DND-41 (cell line): ENCODE measurements at regions not wholly inside any gene's neighbourhood (a gene's known extent, or its start where the extent isn't known, plus 50 kb on each side); places are given as distances from the start of the nearest gene placed in this dataset.

Experiments used
- EZH2 ChIP-seq: IDR thresholded peaks from 3 replicates; pipeline ENCODE4 v1.6.1; 2012; ENCODE audit warnings: borderline replicate concordance, low read depth, mild to moderate bottlenecking, moderate library complexity, low read length, inconsistent platforms; ENCODE audit not compliant: severe bottlenecking
- TF ChIP-seq, protein P1 (sequence below): IDR thresholded peaks from 2 replicates; pipeline ENCODE4 v1.5.1; 2012; ENCODE audit warnings: borderline replicate concordance, low read length, moderate library complexity, mild to moderate bottlenecking; ENCODE audit not compliant: poor library complexity, severe bottlenecking; ENCODE audit errors: extremely low read depth

DNA sequence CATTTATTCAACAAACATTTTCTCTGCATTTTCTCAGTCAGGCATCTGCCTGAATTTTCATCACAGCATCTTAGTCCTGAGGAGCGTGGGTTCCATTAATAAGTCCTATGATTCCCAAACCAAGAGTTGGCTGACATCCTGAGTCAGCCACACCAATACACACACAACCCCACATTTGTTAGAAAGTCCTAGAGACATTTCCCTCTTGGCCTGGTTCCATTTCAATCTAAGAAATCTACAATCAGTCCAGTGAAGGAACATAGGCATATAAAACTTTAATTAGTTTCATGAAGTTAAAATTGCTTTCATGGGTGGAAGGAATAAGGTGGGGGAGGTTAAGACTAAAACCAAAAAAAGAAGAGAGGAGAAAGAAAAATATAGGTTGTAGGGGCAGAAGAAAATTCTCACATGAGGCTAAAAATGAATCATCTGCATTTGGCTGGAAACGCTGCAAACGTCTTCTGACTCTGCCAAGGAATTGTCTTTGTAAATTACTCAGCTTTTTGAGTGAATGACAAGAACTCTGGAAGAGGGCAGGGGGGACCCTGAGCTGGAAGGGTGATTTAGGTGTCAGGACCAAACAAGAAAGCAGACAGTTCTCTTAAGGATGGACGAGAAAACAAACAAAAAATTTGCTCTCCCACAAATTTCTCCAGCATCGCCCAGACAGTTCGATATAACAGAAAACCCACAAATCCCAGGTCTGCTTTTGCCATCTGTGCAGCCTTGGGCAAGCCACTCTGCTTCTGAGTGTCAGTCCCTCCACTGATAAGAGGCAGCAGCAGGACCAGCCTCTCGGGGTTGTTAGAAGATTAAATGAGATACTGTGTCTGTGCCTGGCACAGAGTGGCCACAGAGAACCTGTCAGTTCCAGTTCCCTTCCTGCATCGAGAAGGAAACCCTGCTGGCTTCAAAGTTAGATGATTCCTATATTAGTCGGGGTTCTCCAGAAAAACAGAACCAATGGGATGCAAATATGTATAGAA lies 289.7 kb downstream of the CDK5RAP2 start:
- TF ChIP-seq, protein P1, sequence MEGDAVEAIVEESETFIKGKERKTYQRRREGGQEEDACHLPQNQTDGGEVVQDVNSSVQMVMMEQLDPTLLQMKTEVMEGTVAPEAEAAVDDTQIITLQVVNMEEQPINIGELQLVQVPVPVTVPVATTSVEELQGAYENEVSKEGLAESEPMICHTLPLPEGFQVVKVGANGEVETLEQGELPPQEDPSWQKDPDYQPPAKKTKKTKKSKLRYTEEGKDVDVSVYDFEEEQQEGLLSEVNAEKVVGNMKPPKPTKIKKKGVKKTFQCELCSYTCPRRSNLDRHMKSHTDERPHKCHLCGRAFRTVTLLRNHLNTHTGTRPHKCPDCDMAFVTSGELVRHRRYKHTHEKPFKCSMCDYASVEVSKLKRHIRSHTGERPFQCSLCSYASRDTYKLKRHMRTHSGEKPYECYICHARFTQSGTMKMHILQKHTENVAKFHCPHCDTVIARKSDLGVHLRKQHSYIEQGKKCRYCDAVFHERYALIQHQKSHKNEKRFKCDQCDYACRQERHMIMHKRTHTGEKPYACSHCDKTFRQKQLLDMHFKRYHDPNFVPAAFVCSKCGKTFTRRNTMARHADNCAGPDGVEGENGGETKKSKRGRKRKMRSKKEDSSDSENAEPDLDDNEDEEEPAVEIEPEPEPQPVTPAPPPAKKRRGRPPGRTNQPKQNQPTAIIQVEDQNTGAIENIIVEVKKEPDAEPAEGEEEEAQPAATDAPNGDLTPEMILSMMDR = no peak
- TF ChIP-seq EZH2 = no peak
